SK-N-SH (cell line): ENCODE measurements at regions not wholly inside any gene's neighbourhood (a gene's known extent, or its start where the extent isn't known, plus 50 kb on each side); places are given as distances from the start of the nearest gene placed in this dataset.
A peak's percentile ranks its signal among the peaks of the same experiment; 100 is the strongest.

Experiments used
- CTCF ChIA-PET: fragments of 300-600, 350-600 bp; formaldehyde crosslinking; extraction: SDS; loops from one replicate; lab custom pipeline; 2021; lab: Yijun Ruan, JAX
- POLR2A ChIA-PET: fragments of 350-600 bp; sonication (Branson Sonifier 250); formaldehyde crosslinking; extraction: SDS; loops from one replicate; lab custom pipeline; 2020; ENCODE audit warnings: antibody characterized with exemption, inconsistent platforms; lab: Yijun Ruan, JAX
- DNase-seq: peaks from one replicate; pipeline ENCODE4 v3.0.0; 2012
- H2AFZ ChIP-seq: fragments of 200-600 bp; sonication (generic); 2 replicates; pipeline ENCODE4 v1.8.1; 2016; ENCODE audit warnings: antibody characterized with exemption, mild to moderate bottlenecking, low read depth
- H3F3A ChIP-seq: fragments of 200-600 bp; sonication (generic); replicated peaks from 2 replicates; pipeline ENCODE3; 2016; ENCODE audit warnings: antibody characterized with exemption, mild to moderate bottlenecking; ENCODE audit not compliant: insufficient read depth
- H3K27ac ChIP-seq, 2 experiments: fragments of 200-500 bp in 1 of 2; fragments of 200-600 bp in 1 of 2; sonication (Bioruptor generic) in 1 of 2; sonication (generic), shearing (Covaris generic) in 1 of 2; 2 replicates each; pipeline versions ENCODE4 v1.5.1 to v1.6.1; 2014 to 2016; ENCODE audit warnings: low read depth in 2 of 2, inconsistent platforms in 1 of 2, low read length in 1 of 2, mild to moderate bottlenecking in 1 of 2, mixed read lengths in 1 of 2
- H3K27me3 ChIP-seq: fragments of 200-600 bp; sonication (generic), shearing (Covaris generic); 2 replicates; pipeline ENCODE4 v1.6.1; 2016; ENCODE audit warnings: mixed run types; ENCODE audit not compliant: insufficient read depth
- H3K36me3 ChIP-seq, 2 experiments: fragments of 200-500 bp in 1 of 2; fragments of 200-600 bp in 1 of 2; sonication (Bioruptor generic) in 1 of 2; sonication (generic) in 1 of 2; replicated peaks in 1 of 2; 2 replicates each; pipeline versions ENCODE3 to v1.5.1; 2014 to 2016; ENCODE audit warnings: low read length in 1 of 2, mild to moderate bottlenecking in 1 of 2; ENCODE audit not compliant: insufficient read depth in 2 of 2, control insufficient read depth in 1 of 2
- H3K4me1 ChIP-seq, 2 experiments: fragments of 200-500 bp in 1 of 2; fragments of 200-600 bp in 1 of 2; sonication (Bioruptor generic) in 1 of 2; sonication (generic), shearing (Covaris generic) in 1 of 2; 2 replicates each; pipeline versions ENCODE4 v1.5.1 to v1.6.1; 2014 to 2016; ENCODE audit warnings: low read depth in 1 of 2, low read length in 1 of 2, mixed run types in 1 of 2; ENCODE audit not compliant: insufficient read depth in 2 of 2, control insufficient read depth in 1 of 2
- H3K4me2 ChIP-seq: fragments of 200-600 bp; sonication (generic), shearing (Covaris generic); 2 replicates; pipeline ENCODE4 v1.6.1; 2017; ENCODE audit warnings: mixed run types
- H3K4me3 ChIP-seq, 2 experiments: fragments of 200-500 bp in 1 of 2; fragments of 200-600 bp in 1 of 2; sonication (Bioruptor generic) in 1 of 2; sonication (generic), shearing (Covaris generic) in 1 of 2; 2 replicates each; pipeline versions ENCODE4 v1.5.1 to v1.8.1; 2014 to 2016; ENCODE audit warnings: low read depth in 2 of 2, inconsistent platforms in 1 of 2, low read length in 1 of 2, mild to moderate bottlenecking in 1 of 2, mixed read lengths in 1 of 2, moderate library complexity in 1 of 2
- H3K79me2 ChIP-seq: fragments of 200-600 bp; sonication (generic); 2 replicates; pipeline ENCODE4 v1.8.1; 2017; ENCODE audit warnings: mild to moderate bottlenecking; ENCODE audit not compliant: insufficient read depth
- H3K9ac ChIP-seq: fragments of 200-600 bp; sonication (generic); 2 replicates; pipeline ENCODE4 v1.6.1; 2017; ENCODE audit warnings: mixed run types
- H3K9me2 ChIP-seq: fragments of 200-600 bp; sonication (generic); 2 replicates; pipeline ENCODE4 v1.6.1; 2017; ENCODE audit warnings: mixed run types
- H3K9me3 ChIP-seq: fragments of 200-600 bp; sonication (generic); 2 replicates; pipeline ENCODE4 v1.6.1; 2017; ENCODE audit warnings: mixed run types, mild to moderate bottlenecking, moderate library complexity
- H4K20me1 ChIP-seq: fragments of 200-600 bp; sonication (generic); 2 replicates; pipeline ENCODE4 v1.6.1; 2017; ENCODE audit warnings: mild to moderate bottlenecking, mixed run types; ENCODE audit not compliant: insufficient read depth
- CHD2 ChIP-seq: fragments of 150-350 bp; IDR thresholded peaks from 2 replicates; pipeline ENCODE4 v1.6.1; 2018; ENCODE audit warnings: low read length; ENCODE audit not compliant: partially characterized antibody
- EZH2phosphoT487 ChIP-seq: fragments of 200-600 bp; sonication (generic); IDR thresholded peaks from 2 replicates; pipeline ENCODE4 v1.6.1; 2017; ENCODE audit warnings: low read depth, mixed run types, mild to moderate bottlenecking, antibody characterized with exemption, moderate library complexity, borderline replicate concordance
- FOSL2 ChIP-seq: IDR thresholded peaks from 2 replicates; pipeline ENCODE4 v1.4.0; 2012; ENCODE audit warnings: low read depth, mild to moderate bottlenecking, moderate library complexity, borderline replicate concordance
- GATA2 ChIP-seq: sonication (generic); formaldehyde crosslinking; IDR thresholded peaks from 2 replicates; pipeline ENCODE4 v1.5.0; 2020; ENCODE audit warnings: mild to moderate bottlenecking, missing genetic modification reagents
- JUND ChIP-seq: IDR thresholded peaks from 2 replicates; pipeline ENCODE4 v1.4.0; 2012
- MXI1 ChIP-seq: IDR thresholded peaks from 2 replicates; pipeline ENCODE4 v1.6.1; 2012; ENCODE audit warnings: mild to moderate bottlenecking, low read depth, low read length, improper control_type of control experiment
- RAD21 ChIP-seq: IDR thresholded peaks from 2 replicates; pipeline ENCODE4 v1.6.1; 2012; ENCODE audit warnings: mild to moderate bottlenecking, low read length
- RCOR1 ChIP-seq: fragments of 150-350 bp; IDR thresholded peaks from 2 replicates; pipeline ENCODE4 v1.6.1; 2017; ENCODE audit warnings: antibody characterized with exemption, low read length
- RXRA ChIP-seq: IDR thresholded peaks from 2 replicates; pipeline ENCODE4 v1.4.0; 2012; ENCODE audit warnings: low read depth, mild to moderate bottlenecking, borderline replicate concordance
- TCF12 ChIP-seq: IDR thresholded peaks from 2 replicates; pipeline ENCODE4 v1.4.0; 2012
- USF1 ChIP-seq: IDR thresholded peaks from 2 replicates; pipeline ENCODE4 v1.4.0; 2012; ENCODE audit warnings: low read depth, borderline replicate concordance
- USF2 ChIP-seq: fragments of 150-350 bp; IDR thresholded peaks from 2 replicates; pipeline ENCODE4 v1.6.1; 2017; ENCODE audit warnings: antibody characterized with exemption, low read length, low read depth, borderline replicate concordance
- YY1 ChIP-seq: IDR thresholded peaks from 2 replicates; pipeline ENCODE4 v1.4.0; 2012; ENCODE audit warnings: low read depth, mild to moderate bottlenecking
- WGBS: methylation state at CpG from one replicate; pipeline ENCODE4 v1.1.6; 2017; ENCODE audit warnings: low lambda C conversion rate; 5-methylcytosine and 5-hydroxymethylcytosine counted together
- TF ChIP-seq, protein P1 (sequence below): IDR thresholded peaks from 2 replicates; pipeline ENCODE4 v1.6.1; 2012; ENCODE audit warnings: mild to moderate bottlenecking, low read depth, low read length, moderate library complexity
- TF ChIP-seq, protein P2 (sequence below): fragments of 150-350 bp; IDR thresholded peaks from 2 replicates; pipeline ENCODE4 v1.6.1; 2016; ENCODE audit warnings: mild to moderate bottlenecking, low read depth, low read length
- TF ChIP-seq, protein P3 (sequence below): fragments of 200-600 bp; sonication (generic); IDR thresholded peaks from 2 replicates; pipeline ENCODE4 v1.6.1; 2017; ENCODE audit warnings: antibody characterized with exemption, mild to moderate bottlenecking, moderate library complexity

GRCh38 chr1:228977741-228978140, 242.5 kb downstream of the RHOU start (continued):
- TF ChIP-seq, protein P1, sequence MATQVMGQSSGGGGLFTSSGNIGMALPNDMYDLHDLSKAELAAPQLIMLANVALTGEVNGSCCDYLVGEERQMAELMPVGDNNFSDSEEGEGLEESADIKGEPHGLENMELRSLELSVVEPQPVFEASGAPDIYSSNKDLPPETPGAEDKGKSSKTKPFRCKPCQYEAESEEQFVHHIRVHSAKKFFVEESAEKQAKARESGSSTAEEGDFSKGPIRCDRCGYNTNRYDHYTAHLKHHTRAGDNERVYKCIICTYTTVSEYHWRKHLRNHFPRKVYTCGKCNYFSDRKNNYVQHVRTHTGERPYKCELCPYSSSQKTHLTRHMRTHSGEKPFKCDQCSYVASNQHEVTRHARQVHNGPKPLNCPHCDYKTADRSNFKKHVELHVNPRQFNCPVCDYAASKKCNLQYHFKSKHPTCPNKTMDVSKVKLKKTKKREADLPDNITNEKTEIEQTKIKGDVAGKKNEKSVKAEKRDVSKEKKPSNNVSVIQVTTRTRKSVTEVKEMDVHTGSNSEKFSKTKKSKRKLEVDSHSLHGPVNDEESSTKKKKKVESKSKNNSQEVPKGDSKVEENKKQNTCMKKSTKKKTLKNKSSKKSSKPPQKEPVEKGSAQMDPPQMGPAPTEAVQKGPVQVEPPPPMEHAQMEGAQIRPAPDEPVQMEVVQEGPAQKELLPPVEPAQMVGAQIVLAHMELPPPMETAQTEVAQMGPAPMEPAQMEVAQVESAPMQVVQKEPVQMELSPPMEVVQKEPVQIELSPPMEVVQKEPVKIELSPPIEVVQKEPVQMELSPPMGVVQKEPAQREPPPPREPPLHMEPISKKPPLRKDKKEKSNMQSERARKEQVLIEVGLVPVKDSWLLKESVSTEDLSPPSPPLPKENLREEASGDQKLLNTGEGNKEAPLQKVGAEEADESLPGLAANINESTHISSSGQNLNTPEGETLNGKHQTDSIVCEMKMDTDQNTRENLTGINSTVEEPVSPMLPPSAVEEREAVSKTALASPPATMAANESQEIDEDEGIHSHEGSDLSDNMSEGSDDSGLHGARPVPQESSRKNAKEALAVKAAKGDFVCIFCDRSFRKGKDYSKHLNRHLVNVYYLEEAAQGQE: no peak
- TF ChIP-seq MXI1 (no peak), YY1 (no peak), FOSL2 (no peak)
- TF ChIP-seq, protein P2, sequence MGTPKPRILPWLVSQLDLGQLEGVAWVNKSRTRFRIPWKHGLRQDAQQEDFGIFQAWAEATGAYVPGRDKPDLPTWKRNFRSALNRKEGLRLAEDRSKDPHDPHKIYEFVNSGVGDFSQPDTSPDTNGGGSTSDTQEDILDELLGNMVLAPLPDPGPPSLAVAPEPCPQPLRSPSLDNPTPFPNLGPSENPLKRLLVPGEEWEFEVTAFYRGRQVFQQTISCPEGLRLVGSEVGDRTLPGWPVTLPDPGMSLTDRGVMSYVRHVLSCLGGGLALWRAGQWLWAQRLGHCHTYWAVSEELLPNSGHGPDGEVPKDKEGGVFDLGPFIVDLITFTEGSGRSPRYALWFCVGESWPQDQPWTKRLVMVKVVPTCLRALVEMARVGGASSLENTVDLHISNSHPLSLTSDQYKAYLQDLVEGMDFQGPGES: no peak

DNA sequence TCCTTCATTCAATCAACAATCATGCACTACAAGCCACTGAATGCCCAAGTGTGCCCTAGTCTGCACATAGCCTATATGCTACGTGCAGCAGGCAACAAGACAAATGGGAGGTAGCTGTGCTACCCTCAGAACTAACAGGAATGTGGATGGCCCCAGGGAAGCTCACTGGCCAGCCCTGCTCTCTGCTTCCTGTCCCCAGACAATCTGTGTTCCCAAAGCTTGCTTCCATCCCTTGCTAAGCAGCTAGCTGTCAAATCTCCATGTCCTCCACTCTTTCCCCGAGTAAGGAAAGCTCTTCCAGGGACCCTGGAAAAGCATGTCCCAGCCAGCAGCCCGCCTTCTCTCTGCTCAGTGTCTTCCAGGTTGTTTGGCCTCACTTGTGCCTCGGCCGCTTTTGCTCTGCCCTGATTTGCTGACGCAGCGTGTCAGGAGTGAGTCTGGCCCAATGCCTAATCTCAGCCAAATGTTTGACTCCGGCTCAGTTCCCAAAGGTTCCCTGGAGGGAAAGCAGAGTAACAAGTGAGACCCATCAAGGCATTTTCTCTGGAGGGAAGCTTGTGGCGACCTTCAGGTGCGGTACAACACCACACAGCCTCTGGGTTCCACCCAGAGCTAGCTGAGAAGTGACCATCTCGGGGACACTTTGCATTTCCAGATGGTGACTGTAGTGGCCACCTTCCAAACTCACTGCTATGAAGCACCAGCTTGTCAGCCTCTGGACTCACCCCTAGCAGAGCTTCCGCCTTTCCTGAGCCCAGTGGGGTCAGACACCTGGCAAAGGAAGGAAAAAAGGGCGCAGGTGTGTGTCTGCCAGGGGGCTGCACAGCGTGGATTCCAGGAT, 243.4 kb downstream of the RHOU start:
- no peak overlapping the region for H3K9ac ChIP-seq
- ChIA-PET CTCF (interaction anchor here (1.2 to 1.3 kb wide), 2 partner anchors 75 to 248 kb away, joined by 3 to 5 read pairs; no protein-coding TSS in a partner anchor), POLR2A (no interaction called here)
- H3F3A ChIP-seq: no peaks in the 10 kb centered on the region
- H3K4me3 ChIP-seq: no peak overlapping the region
- no peaks in the 10 kb centered on the region for H4K20me1 ChIP-seq
- no peaks in the 10 kb centered on the region for H3K36me3 ChIP-seq
- no peaks in the 10 kb centered on the region for H3K27me3 ChIP-seq
- peak; percentile 33 for DNase-seq
- TF ChIP-seq USF2: no peak
- no peak for TF ChIP-seq RXRA
- TF ChIP-seq, protein P3, sequence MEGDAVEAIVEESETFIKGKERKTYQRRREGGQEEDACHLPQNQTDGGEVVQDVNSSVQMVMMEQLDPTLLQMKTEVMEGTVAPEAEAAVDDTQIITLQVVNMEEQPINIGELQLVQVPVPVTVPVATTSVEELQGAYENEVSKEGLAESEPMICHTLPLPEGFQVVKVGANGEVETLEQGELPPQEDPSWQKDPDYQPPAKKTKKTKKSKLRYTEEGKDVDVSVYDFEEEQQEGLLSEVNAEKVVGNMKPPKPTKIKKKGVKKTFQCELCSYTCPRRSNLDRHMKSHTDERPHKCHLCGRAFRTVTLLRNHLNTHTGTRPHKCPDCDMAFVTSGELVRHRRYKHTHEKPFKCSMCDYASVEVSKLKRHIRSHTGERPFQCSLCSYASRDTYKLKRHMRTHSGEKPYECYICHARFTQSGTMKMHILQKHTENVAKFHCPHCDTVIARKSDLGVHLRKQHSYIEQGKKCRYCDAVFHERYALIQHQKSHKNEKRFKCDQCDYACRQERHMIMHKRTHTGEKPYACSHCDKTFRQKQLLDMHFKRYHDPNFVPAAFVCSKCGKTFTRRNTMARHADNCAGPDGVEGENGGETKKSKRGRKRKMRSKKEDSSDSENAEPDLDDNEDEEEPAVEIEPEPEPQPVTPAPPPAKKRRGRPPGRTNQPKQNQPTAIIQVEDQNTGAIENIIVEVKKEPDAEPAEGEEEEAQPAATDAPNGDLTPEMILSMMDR: no peak
- TF ChIP-seq YY1: no peak
- TF ChIP-seq EZH2phosphoT487: no peak
- TF ChIP-seq USF1: no peak
- no peak for TF ChIP-seq CHD2
- no peak for TF ChIP-seq RCOR1
- TF ChIP-seq RAD21: no peak
- TF ChIP-seq JUND: no peak
- TF ChIP-seq TCF12: no peak
- no peak for TF ChIP-seq GATA2 (CRISPR knock-in tag)
- WGBS: 68% methylated on average over 13 of the region's 14 CpGs
- H2AFZ ChIP-seq: no peak overlapping the region
- H3K27ac ChIP-seq: no peak overlapping the region
- H3K79me2 ChIP-seq: no peaks in the 10 kb centered on the region
- H3K9me3 ChIP-seq: no peaks in the 10 kb centered on the region
- no peaks in the 10 kb centered on the region for H3K9me2 ChIP-seq
- peaks cover 0 to 13% of the 10 kb centered on the region in 2 experiments; a peak in 1 of 4 replicates for H3K4me1 ChIP-seq
- H3K4me2 ChIP-seq: no peak overlapping the region
